HUES48 (cell line): ENCODE measurements at regions not wholly inside any gene's neighbourhood (a gene's known extent, or its start where the extent isn't known, plus 50 kb on each side); places are given as distances from the start of the nearest gene placed in this dataset.
A peak's percentile ranks its signal among the peaks of the same experiment; 100 is the strongest.

ENCODE experiments used
- H3K27ac ChIP-seq: one replicate; pipeline ENCODE4 v1.7.0; 2013; ENCODE audit warnings: low read depth, low read length, inconsistent platforms
- H3K27me3 ChIP-seq: 2 replicates; pipeline ENCODE4 v1.6.1; 2013; ENCODE audit warnings: mild to moderate bottlenecking, low read length; ENCODE audit not compliant: control insufficient read depth, insufficient read depth
- H3K36me3 ChIP-seq: 2 replicates; pipeline ENCODE4 v1.6.1; 2013; ENCODE audit warnings: low read length; ENCODE audit not compliant: control insufficient read depth, insufficient read depth
- H3K4me1 ChIP-seq: 2 replicates; pipeline ENCODE4 v1.6.1; 2013; ENCODE audit warnings: mild to moderate bottlenecking, low read length; ENCODE audit not compliant: control insufficient read depth, insufficient read depth
- H3K4me3 ChIP-seq: 2 replicates; pipeline ENCODE4 v1.5.1; 2013; ENCODE audit warnings: mild to moderate bottlenecking, low read depth, low read length
- H3K9ac ChIP-seq: 2 replicates; pipeline ENCODE4 v1.6.1; 2013; ENCODE audit warnings: mild to moderate bottlenecking, low read depth, low read length, moderate library complexity
- H3K9me3 ChIP-seq: 2 replicates; pipeline ENCODE4 v1.6.1; 2013; ENCODE audit warnings: low read length; ENCODE audit not compliant: control insufficient read depth, insufficient read depth

GRCh38 chr2:735670-736218 lies 58.5 kb upstream of the TMEM18 start:
- Histone ChIP-seq H3K9me3 (no peaks in the 10 kb centered on the region), H3K9ac (no peak overlapping the region), H3K4me1 (peaks cover 13% of the 10 kb centered on the region), H3K4me3 (no peak overlapping the region), H3K36me3 (no peaks in the 10 kb centered on the region), H3K27ac (no peak overlapping the region), H3K27me3 (no peaks in the 10 kb centered on the region)

GRCh38 chr2:734496-734895 lies 57.3 kb upstream of the TMEM18 start:
- H3K4me1 ChIP-seq = peaks cover 16% of the 10 kb centered on the region
- H3K27ac ChIP-seq = no peak overlapping the region
- H3K9ac ChIP-seq = no peak overlapping the region
- H3K4me3 ChIP-seq = no peak overlapping the region
- no peaks in the 10 kb centered on the region for H3K27me3 ChIP-seq
- no peaks in the 10 kb centered on the region for H3K36me3 ChIP-seq
- no peaks in the 10 kb centered on the region for H3K9me3 ChIP-seq

- Histone ChIP-seq H3K27me3 (no peaks in the 10 kb centered on the region), H3K4me1 (peaks cover 16% of the 10 kb centered on the region), H3K27ac (no peak overlapping the region), H3K9ac (no peak overlapping the region), H3K4me3 (no peak overlapping the region), H3K36me3 (no peaks in the 10 kb centered on the region), H3K9me3 (no peaks in the 10 kb centered on the region)
These were observed 56.3 kb upstream of the TMEM18 start for GRCh38 chr2:733495-733894.

GRCh38 chr2:733001-733400 lies 55.8 kb upstream of the TMEM18 start:
- Histone ChIP-seq H3K27ac (no peak overlapping the region), H3K36me3 (no peaks in the 10 kb centered on the region), H3K4me1 (peaks cover 21% of the 10 kb centered on the region)

GRCh38 chr2:731711-732110 lies 54.5 kb upstream of the TMEM18 start:
- no peak overlapping the region for H3K27ac ChIP-seq
- H3K4me3 ChIP-seq = no peak overlapping the region
- H3K4me1 ChIP-seq = peaks cover 21% of the 10 kb centered on the region
- no peaks in the 10 kb centered on the region; the same call in 1 of the 2 replicates for H3K27me3 ChIP-seq
- H3K9me3 ChIP-seq = no peaks in the 10 kb centered on the region
- no peak overlapping the region for H3K9ac ChIP-seq
- no peaks in the 10 kb centered on the region for H3K36me3 ChIP-seq

More at GRCh38 chr2:733001-733400, 55.8 kb upstream of the TMEM18 start:
- Histone ChIP-seq H3K27me3 (no peaks in the 10 kb centered on the region), H3K4me3 (no peak overlapping the region), H3K9me3 (no peaks in the 10 kb centered on the region), H3K9ac (no peak overlapping the region)

- Histone ChIP-seq H3K9ac (peak overlapping the region; percentile 53), H3K27me3 (no peaks in the 10 kb centered on the region; the same call in 1 of the 2 replicates), H3K9me3 (no peaks in the 10 kb centered on the region), H3K36me3 (no peaks in the 10 kb centered on the region), H3K27ac (peak overlapping the region; percentile 98), H3K4me1 (peaks cover 23% of the 10 kb centered on the region), H3K4me3 (peak overlapping the region; percentile 47)
These were observed 52.2 kb upstream of the TMEM18 start for GRCh38 chr2:729376-729861.

GRCh38 chr2:728165-728564 lies 51.0 kb upstream of the TMEM18 start:
- H3K9ac ChIP-seq = no peak overlapping the region
- H3K27ac ChIP-seq = no peak overlapping the region

GRCh38 chr2:727071-727470 lies 49.9 kb upstream of the TMEM18 start:
- no peaks in the 10 kb centered on the region for H3K9me3 ChIP-seq
- H3K36me3 ChIP-seq = no peaks in the 10 kb centered on the region
- H3K27me3 ChIP-seq = peaks cover 4% of the 10 kb centered on the region; the same call in 1 of the 2 replicates
- peaks cover 35% of the 10 kb centered on the region for H3K4me1 ChIP-seq
- H3K4me3 ChIP-seq = no peak overlapping the region
- H3K27ac ChIP-seq = no peak overlapping the region
- no peak overlapping the region for H3K9ac ChIP-seq

More at GRCh38 chr2:728165-728564, 51.0 kb upstream of the TMEM18 start:
- H3K36me3 ChIP-seq = no peaks in the 10 kb centered on the region
- H3K9me3 ChIP-seq = no peaks in the 10 kb centered on the region
- H3K27me3 ChIP-seq = peaks cover 4% of the 10 kb centered on the region; the same call in 1 of the 2 replicates
- no peak overlapping the region for H3K4me3 ChIP-seq
- peaks cover 35% of the 10 kb centered on the region for H3K4me1 ChIP-seq
